ENCODE measurements at regions not wholly inside any gene's neighbourhood (a gene's known extent, or its start where the extent isn't known, plus 50 kb on each side); places are given as distances from the start of the nearest gene placed in this dataset.

DNA sequence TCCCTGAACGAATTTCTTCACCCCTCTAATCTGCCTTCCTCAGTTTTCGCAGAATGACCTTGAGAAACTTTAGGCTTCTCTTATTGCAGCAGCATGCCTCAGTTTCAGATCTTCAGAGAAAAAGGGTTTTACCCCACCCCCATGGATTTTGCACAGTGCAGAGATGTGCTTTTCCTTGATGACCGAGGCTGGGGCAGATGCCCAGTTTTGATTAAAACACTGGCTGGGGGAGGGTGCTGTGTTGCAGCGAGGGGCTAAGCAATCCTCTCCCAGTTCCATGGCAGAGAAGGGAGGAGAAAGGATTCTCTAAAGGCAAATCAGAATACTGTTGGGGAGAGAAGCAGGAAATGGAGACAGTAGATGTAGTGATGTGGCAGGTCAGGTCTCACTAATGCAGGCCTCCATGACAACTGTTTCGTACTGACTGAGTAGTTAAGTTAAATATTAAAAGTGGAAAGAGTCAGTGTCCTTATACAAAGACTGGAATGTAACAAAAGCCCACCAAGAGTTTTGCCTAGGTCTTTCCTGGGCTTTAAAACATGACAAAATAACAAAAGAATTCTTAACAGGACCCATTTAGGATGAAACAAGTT, 50.8 kb upstream of the PDZD8 start:
- no peak for DNase-seq (ENCODE audit: low read depth)

- no peak for DNase-seq (ENCODE audit: low read depth)
These were observed 49.8 kb upstream of the PDZD8 start for GRCh38 chr10:117424883-117425649.

Measured in non-pigmented ciliary epithelial cell (primary cell).